ENCODE measurements at regions not wholly inside any gene's neighbourhood (a gene's known extent, or its start where the extent isn't known, plus 50 kb on each side); places are given as distances from the start of the nearest gene placed in this dataset.

GRCh38 chr9:7976167-7976755 is 176.7 kb upstream of the DMAC1 start:
- peak; percentile 84 for DNase-seq (ENCODE audit: low read depth)
- H3K4me3 ChIP-seq (ENCODE audit: low read depth, low read length), result no peak overlapping the region
- no peak for TF ChIP-seq CTCF (IDR thresholded peaks at IDR 0.05; ENCODE audit: low read depth, low read length, missing control alignments)

- DNase-seq (ENCODE audit: low read depth), result no peak
- TF ChIP-seq CTCF (IDR thresholded peaks at IDR 0.05; ENCODE audit: low read depth, low read length, missing control alignments), result no peak
- no peak overlapping the region for H3K4me3 ChIP-seq (ENCODE audit: low read depth, low read length)
Observed at GRCh38 chr9:7975336-7975735, 175.8 kb upstream of the DMAC1 start.

GRCh38 chr9:7974335-7974960 is 174.9 kb upstream of the DMAC1 start:
- no peak overlapping the region for H3K4me3 ChIP-seq (ENCODE audit: low read depth, low read length)
- TF ChIP-seq CTCF (IDR thresholded peaks at IDR 0.05; ENCODE audit: low read depth, low read length, missing control alignments), result no peak
- DNase-seq (ENCODE audit: low read depth), result peak; percentile 38

GRCh38 chr9:7973123-7973522 is 173.5 kb upstream of the DMAC1 start:
- no peak overlapping the region for H3K4me3 ChIP-seq (ENCODE audit: low read depth, low read length)
- no peak for TF ChIP-seq CTCF (IDR thresholded peaks at IDR 0.05; ENCODE audit: low read depth, low read length, missing control alignments)
- no peak for DNase-seq (ENCODE audit: low read depth)

- H3K4me3 ChIP-seq (ENCODE audit: low read depth, low read length), result no peak overlapping the region
- no peak for TF ChIP-seq CTCF (IDR thresholded peaks at IDR 0.05; ENCODE audit: low read depth, low read length, missing control alignments)
- no peak for DNase-seq (ENCODE audit: low read depth)
Observed at GRCh38 chr9:7970681-7971330, 171.2 kb upstream of the DMAC1 start.

GRCh38 chr9:7968687-7969086 is 169.1 kb upstream of the DMAC1 start:
- no peak for TF ChIP-seq CTCF (IDR thresholded peaks at IDR 0.05; ENCODE audit: low read depth, low read length, missing control alignments)
- no peak for DNase-seq (ENCODE audit: low read depth)

More at GRCh38 chr9:7968687-7969086, 169.1 kb upstream of the DMAC1 start:
- H3K4me3 ChIP-seq (ENCODE audit: low read depth, low read length), result no peak overlapping the region
